Epithelial cell of prostate (primary cell): ENCODE measurements at regions not wholly inside any gene's neighbourhood (a gene's known extent, or its start where the extent isn't known, plus 50 kb on each side); places are given as distances from the start of the nearest gene placed in this dataset.

Experiments
- DNase-seq: peaks from one replicate; pipeline ENCODE4 v3.0.0-alpha.2; 2011; ENCODE audit warnings: low read depth, low spot score
- H3K27ac ChIP-seq: fragments of 450-650 bp; 2 replicates; pipeline ENCODE4 v1.5.1; 2017; ENCODE audit warnings: mild to moderate bottlenecking

DNA sequence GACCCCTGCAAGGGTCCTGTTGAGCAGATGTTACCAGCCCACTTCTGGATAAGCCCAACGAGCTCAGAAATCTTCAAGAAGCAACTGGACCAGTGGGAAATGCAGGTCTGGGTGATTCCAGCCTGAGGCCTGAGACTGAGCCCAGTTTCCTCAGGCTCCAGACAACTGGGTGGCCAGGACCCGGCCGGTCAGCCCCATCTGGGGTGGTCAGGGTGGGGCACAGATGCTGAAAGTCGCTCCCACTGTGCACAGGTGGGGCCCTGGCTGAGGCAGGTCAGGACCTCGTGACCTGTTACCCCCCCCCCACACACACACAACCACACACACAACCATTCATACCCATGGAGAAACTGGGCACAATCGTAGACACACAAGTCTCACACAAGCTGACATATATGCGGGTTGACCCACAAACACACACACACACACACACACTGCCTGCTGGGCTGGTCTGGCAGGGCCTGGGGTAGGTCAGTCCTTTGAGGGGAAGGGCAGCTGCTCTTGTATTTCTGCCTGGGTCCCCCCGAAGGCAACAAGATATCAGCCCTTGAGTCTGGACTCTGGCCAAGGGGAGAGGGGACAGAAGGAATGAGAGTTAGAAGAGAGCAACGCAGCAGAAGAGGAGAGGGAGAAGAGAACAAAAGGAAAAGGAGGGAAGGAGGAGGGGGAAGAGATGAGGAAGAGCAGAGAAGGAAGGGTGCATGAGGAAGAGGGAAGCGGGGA lies 99.0 kb upstream of the CDH5 start:
- no peak overlapping the region for H3K27ac ChIP-seq

GRCh38 chr16:66266436-66267291 lies 99.8 kb upstream of the CDH5 start:
- no peak for DNase-seq

More for the DNA sequence above, 99.0 kb upstream of the CDH5 start:
- no peak for DNase-seq

DNA sequence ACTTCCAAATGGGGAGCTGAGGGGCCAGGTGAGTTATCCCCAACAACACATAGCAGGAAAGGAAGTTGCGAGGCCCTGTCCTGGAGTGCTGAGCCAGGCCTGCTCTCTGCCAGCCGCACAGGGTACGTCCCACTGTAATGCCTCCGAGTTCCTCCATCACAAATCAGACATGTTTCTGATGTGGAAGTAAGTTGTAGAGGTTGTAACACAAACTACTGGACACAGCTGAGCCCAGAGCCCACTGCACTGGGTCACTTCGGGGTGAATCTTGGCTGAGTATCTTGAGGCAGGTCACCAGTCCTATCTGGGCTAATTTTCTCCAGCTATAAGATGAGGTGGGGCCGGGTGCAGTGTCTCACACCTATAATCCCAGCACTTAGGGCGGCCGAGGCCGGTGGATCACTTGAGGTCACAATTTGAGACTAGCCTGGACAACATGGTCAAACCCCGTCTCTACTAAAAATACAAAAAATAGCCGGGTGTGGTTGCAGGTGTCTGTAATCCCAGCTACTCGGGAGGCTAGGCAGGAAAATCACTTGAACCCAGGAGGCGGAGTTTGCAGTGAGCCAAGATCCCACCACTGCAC lies 100.8 kb upstream of the CDH5 start:
- H3K27ac ChIP-seq, result no peak overlapping the region
- no peak for DNase-seq

More at GRCh38 chr16:66266436-66267291, 99.8 kb upstream of the CDH5 start:
- H3K27ac ChIP-seq, result no peak overlapping the region

DNA sequence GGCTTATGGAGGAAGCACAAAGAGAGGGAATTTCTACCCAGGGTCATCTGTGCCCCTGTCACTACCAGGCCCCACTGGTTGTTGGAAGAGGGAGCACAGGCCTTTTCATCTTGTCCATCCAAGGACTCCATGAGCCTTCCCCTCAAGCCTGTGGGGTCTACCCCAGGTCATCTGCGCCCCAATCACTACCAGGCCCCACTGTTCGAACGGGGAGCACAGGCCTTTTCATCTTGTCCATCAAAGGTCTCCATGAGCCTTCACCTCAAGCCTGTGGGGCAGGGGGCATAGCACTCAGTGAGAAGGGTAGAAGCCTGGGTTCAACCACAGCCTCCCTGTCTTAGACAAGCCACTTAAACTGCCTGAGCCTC lies 101.5 kb upstream of the CDH5 start:
- DNase-seq, result no peak
- H3K27ac ChIP-seq, result no peak overlapping the region

GRCh38 chr16:66264311-66265047 lies 102.0 kb upstream of the CDH5 start:
- DNase-seq, result no peak
- no peak overlapping the region for H3K27ac ChIP-seq

GRCh38 chr16:66263973-66264310 lies 102.5 kb upstream of the CDH5 start:
- DNase-seq, result no peak
- H3K27ac ChIP-seq, result no peak overlapping the region

DNA sequence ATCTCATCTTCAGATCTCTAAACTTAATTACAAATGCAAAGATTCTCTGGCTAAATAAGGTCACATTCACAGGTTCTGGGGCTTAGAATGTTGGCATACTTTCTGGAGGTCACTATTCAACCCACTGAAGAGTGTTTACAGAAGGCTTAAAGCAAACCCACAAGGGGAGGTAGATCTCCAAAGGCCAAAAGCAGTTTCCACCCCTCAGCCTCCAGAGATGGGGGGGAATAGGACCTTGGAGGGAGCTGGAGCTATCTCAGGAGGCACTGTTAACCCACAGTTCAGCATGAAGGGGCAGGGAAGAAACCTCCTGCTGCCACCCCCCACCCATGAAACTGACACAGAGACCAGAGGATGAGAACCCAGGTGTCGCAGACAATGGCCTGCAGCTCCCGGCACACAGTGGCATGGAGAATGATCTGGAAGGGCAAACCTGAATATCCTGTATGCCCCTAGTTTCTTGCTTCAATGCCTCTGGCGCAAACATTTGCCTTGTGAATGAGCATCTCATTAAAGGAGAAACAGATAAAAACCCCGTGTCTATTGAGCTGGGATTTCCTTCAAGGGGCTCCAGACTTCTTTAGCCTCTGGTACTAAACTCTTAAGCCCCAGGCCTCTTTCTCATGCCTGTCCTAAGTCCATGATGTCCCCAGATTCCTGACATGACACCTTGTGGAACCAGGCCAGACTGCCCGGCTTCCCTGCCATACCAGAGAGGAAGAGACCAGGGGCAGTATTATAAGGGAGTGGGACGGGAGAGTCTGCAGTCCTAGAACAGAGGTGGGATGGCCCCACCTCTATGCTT lies 103.1 kb upstream of the CDH5 start:
- DNase-seq, result no peak
- no peak overlapping the region for H3K27ac ChIP-seq

GRCh38 chr16:66262253-66263167 lies 104.0 kb upstream of the CDH5 start:
- no peak overlapping the region for H3K27ac ChIP-seq
- DNase-seq, result no peak

- DNase-seq, result no peak
These were observed 104.7 kb upstream of the CDH5 start for GRCh38 chr16:66261826-66262225.

GRCh38 chr16:66260522-66261254 lies 105.8 kb upstream of the CDH5 start:
- no peak for DNase-seq
- no peak overlapping the region for H3K27ac ChIP-seq

More at GRCh38 chr16:66261826-66262225, 104.7 kb upstream of the CDH5 start:
- H3K27ac ChIP-seq, result no peak overlapping the region

GRCh38 chr16:66258916-66259845 lies 107.3 kb upstream of the CDH5 start:
- DNase-seq, result no peak
- H3K27ac ChIP-seq, result no peak overlapping the region

- H3K27ac ChIP-seq, result no peak overlapping the region
- DNase-seq, result no peak
These were observed 109.6 kb upstream of the CDH5 start for GRCh38 chr16:66256919-66257318.

- no peak overlapping the region for H3K27ac ChIP-seq
- no peak for DNase-seq
These were observed 110.8 kb upstream of the CDH5 start for GRCh38 chr16:66255647-66256046.

GRCh38 chr16:66254751-66255150 lies 111.7 kb upstream of the CDH5 start:
- no peak overlapping the region for H3K27ac ChIP-seq

GRCh38 chr16:66254106-66254505 lies 112.4 kb upstream of the CDH5 start:
- H3K27ac ChIP-seq, result no peak overlapping the region
- DNase-seq, result no peak

More at GRCh38 chr16:66254751-66255150, 111.7 kb upstream of the CDH5 start:
- DNase-seq, result no peak

DNA sequence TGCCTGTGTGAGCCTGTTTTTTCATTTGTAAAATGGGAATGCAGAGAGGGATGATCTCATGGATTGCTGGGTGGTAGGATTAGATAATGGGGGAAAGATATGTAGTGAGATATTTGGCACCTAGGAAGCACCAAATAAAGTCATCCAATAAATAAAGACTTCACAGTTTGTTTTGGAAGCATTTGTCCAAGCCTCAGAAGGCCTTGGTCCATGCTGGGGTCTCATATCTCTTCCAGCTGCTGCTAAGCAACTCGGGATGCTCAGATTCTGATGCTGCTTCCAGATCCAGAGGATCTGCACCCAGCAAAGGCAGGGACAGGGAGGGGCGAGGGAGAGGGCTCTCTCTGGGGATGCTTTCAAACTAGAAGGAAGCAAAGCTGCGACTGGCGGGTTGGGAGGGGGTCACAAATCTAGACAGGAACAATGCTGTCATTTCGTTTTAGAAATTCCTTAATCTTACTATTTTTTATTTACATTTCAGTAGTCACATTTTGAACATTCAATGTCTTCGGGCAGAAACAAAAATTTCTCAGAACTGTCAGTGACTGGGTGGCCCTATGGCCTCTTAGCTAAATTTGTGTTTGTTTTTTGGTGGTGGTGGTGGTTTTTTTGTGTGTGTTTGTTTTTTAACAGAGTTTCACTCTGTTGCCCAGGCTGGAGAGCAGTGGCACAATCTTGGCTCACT lies 114.9 kb upstream of the CDH5 start:
- no peak overlapping the region for H3K27ac ChIP-seq

More for the DNA sequence above, 114.9 kb upstream of the CDH5 start:
- DNase-seq, result no peak
